ENCODE measurements at regions not wholly inside any gene's neighbourhood (a gene's known extent, or its start where the extent isn't known, plus 50 kb on each side); places are given as distances from the start of the nearest gene placed in this dataset.
A peak's percentile ranks its signal among the peaks of the same experiment; 100 is the strongest.

DNA sequence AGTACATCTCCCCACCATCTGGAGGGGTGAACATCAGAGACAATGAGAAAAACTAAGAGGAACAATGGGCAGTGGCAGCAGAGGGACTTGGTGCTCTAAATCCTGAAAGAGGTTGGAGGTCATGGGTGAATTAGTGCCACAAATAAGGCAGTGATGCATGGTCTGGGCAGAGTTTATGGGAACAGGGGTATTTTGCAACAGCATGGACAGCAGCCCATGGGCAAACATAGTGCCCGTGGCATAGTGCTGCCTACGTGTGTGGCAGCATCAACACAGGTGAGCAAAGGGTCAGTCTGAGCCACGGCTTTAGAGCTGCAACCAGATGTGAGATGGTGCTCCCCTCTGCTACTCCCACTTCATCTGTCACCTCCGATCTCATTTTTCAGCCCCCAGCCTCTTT lies 459.1 kb upstream of the CITED2 start:
- Histone ChIP-seq H3K4me3 (no peak overlapping the region), H3K27ac (ENCODE audit: extremely low read depth, low read depth, low read length) (no peak overlapping the region), H2AFZ (ENCODE audit: low read depth, low read length) (no peak overlapping the region), H4K20me1 (replicated peaks; ENCODE audit: control insufficient read depth, insufficient read depth, low read length) (no peaks in the 10 kb centered on the region), H3K9me1 (ENCODE audit: control insufficient read depth, insufficient read depth, low read length) (no peaks in the 10 kb centered on the region), H3K79me2 (ENCODE audit: control insufficient read depth, insufficient read depth, low read length) (no peaks in the 10 kb centered on the region), H3K36me3 (ENCODE audit: control insufficient read depth, insufficient read depth, low read length) (no peaks in the 10 kb centered on the region), H3K9ac (ENCODE audit: insufficient read depth in 1 of 2, low read depth in 2 of 2, low read length in 2 of 2) (peak overlapping the region in 1 of 2 experiments; percentile 31; a peak in 1 of 4 replicates), H3K27me3 (ENCODE audit: control insufficient read depth in 2 of 2, insufficient read depth in 2 of 2, low read length in 2 of 2) (no peaks in the 10 kb centered on the region), H3K4me2 (ENCODE audit: insufficient read depth, low read length) (no peak overlapping the region), H3K9me3 (replicated peaks; ENCODE audit: control insufficient read depth, insufficient read depth, low read depth, low read length) (no peaks in the 10 kb centered on the region), H3K4me1 (replicated peaks in 1 of 2; ENCODE audit: control insufficient read depth in 2 of 2, insufficient read depth in 2 of 2, low read length in 2 of 2) (no peaks in the 10 kb centered on the region; a peak in 1 of 5 replicates)
- in situ Hi-C loops (cut with MboI) (no loop called here), intact Hi-C loops (cut with micrococcal nuclease) (no loop called here)
- ChIA-PET POLR2A (no interaction called here), CTCF (ENCODE audit: low intra/inter-chr PET ratio) (no interaction called here)
- WGBS (ENCODE audit: insufficient coverage, low coverage, missing lambda C conversion rate) = 24% methylated on average over 4 of the region's 4 CpGs
- no peak for FAIRE-seq
- TF ChIP-seq SETDB1 (IDR thresholded peaks at IDR 0.05; ENCODE audit: low read length) (peak; percentile 62), SRSF1 (IDR thresholded peaks at IDR 0.05; ENCODE audit: low read depth, low read length) (no peak)
- ATAC-seq = no peak; the same call in 2 of the 3 replicates
- no peak for DNase-seq (ENCODE audit: extremely low read depth in 1 of 4, low spot score in 3 of 4)
- BruUV-seq (replicated peaks) = no TSS peak

DNA sequence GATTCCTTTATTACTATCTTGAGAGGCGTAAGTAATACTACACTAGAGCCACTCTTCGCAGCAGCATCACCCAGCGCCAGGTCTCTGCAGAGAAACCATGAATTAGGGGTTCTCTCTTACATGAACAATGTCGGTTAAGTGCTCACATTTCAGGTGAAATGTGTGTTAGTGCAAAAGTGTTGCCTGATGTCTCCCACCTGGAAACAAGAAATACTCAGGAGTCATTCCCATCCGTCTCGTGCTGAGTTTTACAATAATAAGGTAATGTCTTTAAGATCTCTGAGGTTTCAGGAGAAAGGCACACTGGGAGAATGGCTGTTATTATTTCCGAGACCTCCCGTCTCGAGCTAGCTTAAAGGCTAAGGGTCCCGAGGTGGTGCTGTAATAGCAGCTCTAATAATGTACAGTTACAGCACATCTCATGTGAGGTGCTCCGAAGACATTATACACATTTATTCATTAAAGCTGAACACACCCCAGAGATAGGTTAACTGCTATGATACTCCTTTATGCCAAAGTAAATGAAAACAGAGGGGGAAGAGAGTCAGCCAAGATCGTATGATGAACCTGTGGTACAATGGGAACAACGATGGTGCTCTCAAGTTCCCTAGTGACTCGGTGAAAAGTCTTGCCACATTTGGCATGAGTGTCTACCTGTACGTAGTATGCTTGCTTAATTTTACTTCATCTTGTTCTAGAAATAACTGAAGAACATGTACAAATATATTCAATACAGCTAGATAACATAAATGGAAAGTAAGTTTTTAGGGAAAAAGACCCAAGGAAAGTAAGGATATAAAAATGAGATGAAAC lies 458.3 kb upstream of the CITED2 start:
- Histone ChIP-seq H3K27ac (ENCODE audit: extremely low read depth, low read depth, low read length) (no peak overlapping the region), H3K9me1 (ENCODE audit: control insufficient read depth, insufficient read depth, low read length) (no peaks in the 10 kb centered on the region), H3K79me2 (ENCODE audit: control insufficient read depth, insufficient read depth, low read length) (no peaks in the 10 kb centered on the region), H3K4me1 (replicated peaks in 1 of 2; ENCODE audit: control insufficient read depth in 2 of 2, insufficient read depth in 2 of 2, low read length in 2 of 2) (no peaks in the 10 kb centered on the region; a peak in 1 of 5 replicates), H3K4me2 (ENCODE audit: insufficient read depth, low read length) (no peak overlapping the region), H3K9me3 (replicated peaks; ENCODE audit: control insufficient read depth, insufficient read depth, low read depth, low read length) (no peaks in the 10 kb centered on the region), H3K27me3 (ENCODE audit: control insufficient read depth in 2 of 2, insufficient read depth in 2 of 2, low read length in 2 of 2) (no peaks in the 10 kb centered on the region), H3K4me3 (no peak overlapping the region), H2AFZ (ENCODE audit: low read depth, low read length) (peak overlapping the region; percentile 37; the same call in 1 of the 2 replicates), H3K9ac (ENCODE audit: insufficient read depth in 1 of 2, low read depth in 2 of 2, low read length in 2 of 2) (no peak overlapping the region), H3K36me3 (ENCODE audit: control insufficient read depth, insufficient read depth, low read length) (no peaks in the 10 kb centered on the region), H4K20me1 (replicated peaks; ENCODE audit: control insufficient read depth, insufficient read depth, low read length) (no peaks in the 10 kb centered on the region)
- ChIA-PET POLR2A (interaction anchor here (0.6 kb wide), 1 partner anchor 353 kb away, joined by 4 read pairs; no protein-coding TSS in a partner anchor), CTCF (ENCODE audit: low intra/inter-chr PET ratio) (no interaction called here)
- WGBS (ENCODE audit: insufficient coverage, low coverage, missing lambda C conversion rate) = 47% methylated on average over 15 of the region's 15 CpGs
- in situ Hi-C loops (cut with MboI) (no loop called here), intact Hi-C loops (cut with micrococcal nuclease) (no loop called here)
- BruUV-seq (replicated peaks) = no TSS peak
- no peak; the same call in 1 of the 3 replicates for ATAC-seq
- no peak for FAIRE-seq
- DNase-seq (ENCODE audit: extremely low read depth in 1 of 4, low spot score in 3 of 4) = no peak
- TF ChIP-seq CCNT2 (IDR thresholded peaks at IDR 0.05; ENCODE audit: borderline replicate concordance, extremely low read depth, insufficient read length, low read depth, low read length) = no peak
- TF ChIP-seq, protein P1, sequence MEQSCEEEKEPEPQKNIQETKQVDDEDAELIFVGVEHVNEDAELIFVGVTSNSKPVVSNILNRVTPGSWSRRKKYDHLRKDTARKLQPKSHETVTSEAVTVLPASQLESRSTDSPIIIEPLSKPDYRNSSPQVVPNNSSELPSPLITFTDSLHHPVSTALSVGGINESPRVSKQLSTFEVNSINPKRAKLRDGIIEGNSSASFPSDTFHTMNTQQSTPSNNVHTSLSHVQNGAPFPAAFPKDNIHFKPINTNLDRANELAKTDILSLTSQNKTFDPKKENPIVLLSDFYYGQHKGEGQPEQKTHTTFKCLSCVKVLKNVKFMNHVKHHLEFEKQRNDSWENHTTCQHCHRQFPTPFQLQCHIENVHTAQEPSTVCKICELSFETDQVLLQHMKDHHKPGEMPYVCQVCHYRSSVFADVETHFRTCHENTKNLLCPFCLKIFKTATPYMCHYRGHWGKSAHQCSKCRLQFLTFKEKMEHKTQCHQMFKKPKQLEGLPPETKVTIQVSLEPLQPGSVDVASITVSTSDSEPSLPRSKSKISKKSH (CRISPR knock-in tag; IDR thresholded peaks at IDR 0.05) = no peak
- no peak for TF ChIP-seq STAT5A (IDR thresholded peaks at IDR 0.05; ENCODE audit: borderline replicate concordance, low read length)
- TF ChIP-seq, protein P2, sequence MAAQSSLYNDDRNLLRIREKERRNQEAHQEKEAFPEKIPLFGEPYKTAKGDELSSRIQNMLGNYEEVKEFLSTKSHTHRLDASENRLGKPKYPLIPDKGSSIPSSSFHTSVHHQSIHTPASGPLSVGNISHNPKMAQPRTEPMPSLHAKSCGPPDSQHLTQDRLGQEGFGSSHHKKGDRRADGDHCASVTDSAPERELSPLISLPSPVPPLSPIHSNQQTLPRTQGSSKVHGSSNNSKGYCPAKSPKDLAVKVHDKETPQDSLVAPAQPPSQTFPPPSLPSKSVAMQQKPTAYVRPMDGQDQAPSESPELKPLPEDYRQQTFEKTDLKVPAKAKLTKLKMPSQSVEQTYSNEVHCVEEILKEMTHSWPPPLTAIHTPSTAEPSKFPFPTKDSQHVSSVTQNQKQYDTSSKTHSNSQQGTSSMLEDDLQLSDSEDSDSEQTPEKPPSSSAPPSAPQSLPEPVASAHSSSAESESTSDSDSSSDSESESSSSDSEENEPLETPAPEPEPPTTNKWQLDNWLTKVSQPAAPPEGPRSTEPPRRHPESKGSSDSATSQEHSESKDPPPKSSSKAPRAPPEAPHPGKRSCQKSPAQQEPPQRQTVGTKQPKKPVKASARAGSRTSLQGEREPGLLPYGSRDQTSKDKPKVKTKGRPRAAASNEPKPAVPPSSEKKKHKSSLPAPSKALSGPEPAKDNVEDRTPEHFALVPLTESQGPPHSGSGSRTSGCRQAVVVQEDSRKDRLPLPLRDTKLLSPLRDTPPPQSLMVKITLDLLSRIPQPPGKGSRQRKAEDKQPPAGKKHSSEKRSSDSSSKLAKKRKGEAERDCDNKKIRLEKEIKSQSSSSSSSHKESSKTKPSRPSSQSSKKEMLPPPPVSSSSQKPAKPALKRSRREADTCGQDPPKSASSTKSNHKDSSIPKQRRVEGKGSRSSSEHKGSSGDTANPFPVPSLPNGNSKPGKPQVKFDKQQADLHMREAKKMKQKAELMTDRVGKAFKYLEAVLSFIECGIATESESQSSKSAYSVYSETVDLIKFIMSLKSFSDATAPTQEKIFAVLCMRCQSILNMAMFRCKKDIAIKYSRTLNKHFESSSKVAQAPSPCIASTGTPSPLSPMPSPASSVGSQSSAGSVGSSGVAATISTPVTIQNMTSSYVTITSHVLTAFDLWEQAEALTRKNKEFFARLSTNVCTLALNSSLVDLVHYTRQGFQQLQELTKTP (IDR thresholded peaks at IDR 0.05; ENCODE audit: low read depth in 1 of 2, partially characterized antibody in 2 of 2) = no peak
- no peak for TF ChIP-seq BCOR (IDR thresholded peaks at IDR 0.05)
- no peak for TF ChIP-seq POU5F1 (IDR thresholded peaks at IDR 0.05; ENCODE audit: borderline replicate concordance, low read depth, low read length, partially characterized antibody)
- no peak for TF ChIP-seq ETV1 (tag; conservative IDR thresholded peaks at IDR 0.05; ENCODE audit: low read depth)

Measured in K562 (cell line).